DOHH2 (cell line): ENCODE measurements at regions not wholly inside any gene's neighbourhood (a gene's known extent, or its start where the extent isn't known, plus 50 kb on each side); places are given as distances from the start of the nearest gene placed in this dataset.

ENCODE experiments used
- H3F3A ChIP-seq: fragments of 200-600 bp; sonication (generic), shearing (Covaris generic); 2 replicates; pipeline ENCODE4 v1.6.0; 2016; ENCODE audit warnings: antibody characterized with exemption, mild to moderate bottlenecking; ENCODE audit not compliant: control insufficient read depth, insufficient read depth
- H3K27ac ChIP-seq: fragments of 200-600 bp; sonication (generic); 2 replicates; pipeline ENCODE4 v1.5.1; 2014; ENCODE audit warnings: low read depth, mild to moderate bottlenecking, low read length, moderate library complexity
- H3K27me3 ChIP-seq: fragments of 200-600 bp; sonication (generic); 2 replicates; pipeline ENCODE4 v1.6.1; 2014; ENCODE audit warnings: mild to moderate bottlenecking, low read length, mixed read lengths; ENCODE audit not compliant: control insufficient read depth
- H3K36me3 ChIP-seq: fragments of 200-600 bp; sonication (generic); 2 replicates; pipeline ENCODE4 v1.6.1; 2014; ENCODE audit warnings: mild to moderate bottlenecking, low read length, moderate library complexity, mixed read lengths; ENCODE audit not compliant: control insufficient read depth
- H3K4me1 ChIP-seq: fragments of 200-600 bp; sonication (generic); 2 replicates; pipeline ENCODE4 v1.6.1; 2014; ENCODE audit warnings: mild to moderate bottlenecking, low read length, mixed read lengths; ENCODE audit not compliant: control insufficient read depth
- H3K4me2 ChIP-seq: fragments of 200-600 bp; sonication (generic); 2 replicates; pipeline ENCODE4 v1.6.0; 2014; ENCODE audit warnings: mild to moderate bottlenecking, low read length, moderate library complexity
- H3K4me3 ChIP-seq: fragments of 200-600 bp; sonication (generic); 2 replicates; pipeline ENCODE4 v1.5.1; 2014; ENCODE audit warnings: mild to moderate bottlenecking, low read length, mixed read lengths
- H3K79me2 ChIP-seq: fragments of 200-600 bp; sonication (generic); 2 replicates; pipeline ENCODE4 v1.6.1; 2014; ENCODE audit warnings: mild to moderate bottlenecking, low read length, mixed read lengths; ENCODE audit not compliant: control insufficient read depth
- H3K9me2 ChIP-seq: fragments of 200-600 bp; sonication (generic); replicated peaks from 2 replicates; pipeline ENCODE4 v1.6.1; 2014; ENCODE audit warnings: mild to moderate bottlenecking, low read length, mixed read lengths; ENCODE audit not compliant: control insufficient read depth
- H3K9me3 ChIP-seq: fragments of 200-600 bp; sonication (generic); 2 replicates; pipeline ENCODE4 v1.6.1; 2014; ENCODE audit warnings: antibody characterized with exemption, low read length, mixed read lengths; ENCODE audit not compliant: control insufficient read depth, insufficient read depth
- H4K20me1 ChIP-seq: fragments of 200-600 bp; sonication (generic); 2 replicates; pipeline ENCODE4 v1.6.0; 2014; ENCODE audit warnings: low read depth, mild to moderate bottlenecking, antibody characterized with exemption, low read length, moderate library complexity; ENCODE audit not compliant: control insufficient read depth, insufficient read depth
- CTCF ChIP-seq: fragments of 200-600 bp; sonication (generic); IDR thresholded peaks from one replicate; pipeline ENCODE4 v1.5.1; 2014; ENCODE audit warnings: antibody characterized with exemption, mild to moderate bottlenecking, low read depth, low read length; ENCODE audit not compliant: poor library complexity, severe bottlenecking
- EZH2phosphoT487 ChIP-seq: fragments of 200-600 bp; sonication (generic); IDR thresholded peaks from 2 replicates; pipeline ENCODE4 v1.6.1; 2017; ENCODE audit warnings: borderline replicate concordance, mild to moderate bottlenecking, antibody characterized with exemption, low read length, moderate library complexity, mixed read lengths

GRCh38 chr7:131203291-131203976 lies 124.2 kb upstream of the MKLN1 start:
- Histone ChIP-seq H3K36me3 (no peaks in the 10 kb centered on the region), H3K27ac (no peak overlapping the region), H3F3A (no peaks in the 10 kb centered on the region), H3K4me2 (no peak overlapping the region), H3K9me2 (no peaks in the 10 kb centered on the region), H3K4me1 (peaks cover 4% of the 10 kb centered on the region), H3K9me3 (no peaks in the 10 kb centered on the region), H3K4me3 (no peak overlapping the region), H3K27me3 (no peaks in the 10 kb centered on the region), H3K79me2 (no peaks in the 10 kb centered on the region), H4K20me1 (no peaks in the 10 kb centered on the region)
- TF ChIP-seq EZH2phosphoT487 (no peak), CTCF (no peak)

GRCh38 chr7:131208777-131209176 lies 118.9 kb upstream of the MKLN1 start:
- Histone ChIP-seq H3K27me3 (no peaks in the 10 kb centered on the region), H3K79me2 (no peaks in the 10 kb centered on the region), H3K4me1 (no peaks in the 10 kb centered on the region), H3K36me3 (no peaks in the 10 kb centered on the region), H3K4me3 (no peak overlapping the region), H3K9me3 (no peaks in the 10 kb centered on the region), H3K27ac (no peak overlapping the region), H3K9me2 (no peaks in the 10 kb centered on the region), H4K20me1 (no peaks in the 10 kb centered on the region), H3K4me2 (no peak overlapping the region), H3F3A (no peaks in the 10 kb centered on the region)
- TF ChIP-seq CTCF: no peak
- no peak for TF ChIP-seq EZH2phosphoT487

GRCh38 chr7:131210618-131211017 lies 117.1 kb upstream of the MKLN1 start:
- no peak overlapping the region for H3K4me2 ChIP-seq
- no peak overlapping the region for H3K4me3 ChIP-seq
- no peak for TF ChIP-seq EZH2phosphoT487
- TF ChIP-seq CTCF: no peak
- H3F3A ChIP-seq: no peaks in the 10 kb centered on the region
- no peaks in the 10 kb centered on the region for H4K20me1 ChIP-seq
- H3K9me3 ChIP-seq: no peaks in the 10 kb centered on the region
- no peaks in the 10 kb centered on the region for H3K27me3 ChIP-seq
- no peaks in the 10 kb centered on the region for H3K4me1 ChIP-seq
- H3K27ac ChIP-seq: no peak overlapping the region
- no peaks in the 10 kb centered on the region for H3K9me2 ChIP-seq
- H3K36me3 ChIP-seq: no peaks in the 10 kb centered on the region
- H3K79me2 ChIP-seq: no peaks in the 10 kb centered on the region
